ACC112 (cell line): ENCODE measurements at regions not wholly inside any gene's neighbourhood (a gene's known extent, or its start where the extent isn't known, plus 50 kb on each side); places are given as distances from the start of the nearest gene placed in this dataset.

Experiments used
- H2AFZ ChIP-seq: fragments of 200-600 bp; sonication (generic); one replicate; pipeline ENCODE4 v1.6.0; 2017; ENCODE audit warnings: antibody characterized with exemption, low read length; ENCODE audit not compliant: unreplicated experiment
- H3K27ac ChIP-seq: fragments of 200-600 bp; sonication (generic); 2 replicates; pipeline ENCODE4 v1.5.1; 2014; ENCODE audit warnings: low read depth, mild to moderate bottlenecking, antibody characterized with exemption, low read length, moderate library complexity
- H3K27me3 ChIP-seq: fragments of 200-600 bp; sonication (generic); 2 replicates; pipeline ENCODE4 v1.6.1; 2014; ENCODE audit warnings: mild to moderate bottlenecking, antibody characterized with exemption, low read length, moderate library complexity, mixed read lengths; ENCODE audit not compliant: insufficient read depth
- H3K36me3 ChIP-seq: fragments of 200-600 bp; sonication (generic); 2 replicates; pipeline ENCODE4 v1.6.1; 2016; ENCODE audit warnings: mild to moderate bottlenecking, antibody characterized with exemption, low read length, moderate library complexity, mixed read lengths; ENCODE audit not compliant: insufficient read depth
- H3K4me1 ChIP-seq: fragments of 200-600 bp; sonication (generic); one replicate; pipeline ENCODE4 v1.6.1; 2016; ENCODE audit warnings: low read length, mixed read lengths; ENCODE audit not compliant: insufficient read depth, unreplicated experiment, control insufficient read depth
- H3K4me3 ChIP-seq: fragments of 200-600 bp; sonication (generic); 2 replicates; pipeline ENCODE4 v1.5.1; 2014; ENCODE audit warnings: mild to moderate bottlenecking, low read depth, low read length
- H3K79me2 ChIP-seq: fragments of 200-600 bp; sonication (generic); one replicate; pipeline ENCODE4 v1.6.0; 2016; ENCODE audit warnings: low read length; ENCODE audit not compliant: control insufficient read depth, unreplicated experiment, insufficient read depth

- Histone ChIP-seq H3K36me3 (no peaks in the 10 kb centered on the region), H3K27ac (no peak overlapping the region), H3K79me2 (no peaks in the 10 kb centered on the region), H2AFZ (no peak overlapping the region), H3K4me1 (no peaks in the 10 kb centered on the region), H3K4me3 (no peak overlapping the region), H3K27me3 (peaks cover 40% of the 10 kb centered on the region)
These were observed 65.7 kb downstream of the UNC5CL start for GRCh38 chr6:40973304-40973703.

GRCh38 chr6:40972814-40973213 is 66.2 kb downstream of the UNC5CL start:
- Histone ChIP-seq H3K27me3 (peaks cover 40% of the 10 kb centered on the region), H3K4me3 (no peak overlapping the region), H3K4me1 (no peaks in the 10 kb centered on the region), H3K27ac (no peak overlapping the region), H3K36me3 (no peaks in the 10 kb centered on the region), H3K79me2 (no peaks in the 10 kb centered on the region), H2AFZ (no peak overlapping the region)

- no peak overlapping the region for H3K4me3 ChIP-seq
- no peak overlapping the region for H3K27ac ChIP-seq
- H3K36me3 ChIP-seq = no peaks in the 10 kb centered on the region
- H3K27me3 ChIP-seq = peaks cover 34% of the 10 kb centered on the region
- no peaks in the 10 kb centered on the region for H3K4me1 ChIP-seq
- no peaks in the 10 kb centered on the region for H3K79me2 ChIP-seq
- no peak overlapping the region for H2AFZ ChIP-seq
These were observed 66.8 kb downstream of the UNC5CL start for GRCh38 chr6:40972190-40972589.

GRCh38 chr6:40968620-40969164 is 70.3 kb downstream of the UNC5CL start:
- Histone ChIP-seq H2AFZ (no peak overlapping the region), H3K4me3 (no peak overlapping the region), H3K4me1 (no peaks in the 10 kb centered on the region), H3K27ac (no peak overlapping the region), H3K36me3 (no peaks in the 10 kb centered on the region), H3K79me2 (no peaks in the 10 kb centered on the region), H3K27me3 (peaks cover 22% of the 10 kb centered on the region)

- Histone ChIP-seq H3K79me2 (no peaks in the 10 kb centered on the region), H3K36me3 (no peaks in the 10 kb centered on the region), H3K4me3 (no peak overlapping the region), H2AFZ (no peak overlapping the region), H3K4me1 (peaks cover 7% of the 10 kb centered on the region), H3K27me3 (peaks cover 15% of the 10 kb centered on the region), H3K27ac (no peak overlapping the region)
These were observed 72.2 kb downstream of the UNC5CL start for GRCh38 chr6:40966860-40967259.

GRCh38 chr6:40965046-40965445 is 74.0 kb downstream of the UNC5CL start:
- Histone ChIP-seq H3K4me1 (peaks cover 7% of the 10 kb centered on the region), H3K79me2 (no peaks in the 10 kb centered on the region), H3K4me3 (no peak overlapping the region), H2AFZ (no peak overlapping the region), H3K27me3 (peaks cover 8% of the 10 kb centered on the region), H3K36me3 (no peaks in the 10 kb centered on the region), H3K27ac (no peak overlapping the region)

- Histone ChIP-seq H3K36me3 (no peaks in the 10 kb centered on the region), H2AFZ (no peak overlapping the region), H3K4me3 (no peak overlapping the region), H3K4me1 (peaks cover 14% of the 10 kb centered on the region), H3K79me2 (no peaks in the 10 kb centered on the region), H3K27me3 (peaks cover 3% of the 10 kb centered on the region; the same call in 1 of the 2 replicates), H3K27ac (no peak overlapping the region)
These were observed 76.0 kb downstream of the UNC5CL start for GRCh38 chr6:40963019-40963418.

GRCh38 chr6:40962241-40962640 is 76.8 kb downstream of the UNC5CL start:
- no peaks in the 10 kb centered on the region for H3K36me3 ChIP-seq
- H3K27ac ChIP-seq = peak overlapping the region; percentile 6; the same call in 1 of the 2 replicates
- H3K27me3 ChIP-seq = 0 out of 2 replicates have a peak, but pooled peaks cover 3% of the 10 kb centered on the region
- no peak overlapping the region for H2AFZ ChIP-seq
- no peaks in the 10 kb centered on the region for H3K79me2 ChIP-seq
- H3K4me1 ChIP-seq = peaks cover 16% of the 10 kb centered on the region
- H3K4me3 ChIP-seq = no peak overlapping the region

GRCh38 chr6:40961831-40962230 is 77.2 kb downstream of the UNC5CL start:
- no peak overlapping the region for H3K4me3 ChIP-seq
- no peak overlapping the region for H2AFZ ChIP-seq
- 0 out of 2 replicates have a peak, but pooled peaks cover 3% of the 10 kb centered on the region for H3K27me3 ChIP-seq
- H3K27ac ChIP-seq = peak overlapping the region; percentile 6; the same call in 1 of the 2 replicates
- H3K4me1 ChIP-seq = peaks cover 16% of the 10 kb centered on the region
- H3K79me2 ChIP-seq = no peaks in the 10 kb centered on the region
- H3K36me3 ChIP-seq = no peaks in the 10 kb centered on the region

- Histone ChIP-seq H3K4me3 (no peak overlapping the region), H2AFZ (no peak overlapping the region), H3K27ac (no peak overlapping the region), H3K36me3 (no peaks in the 10 kb centered on the region), H3K4me1 (peaks cover 16% of the 10 kb centered on the region), H3K79me2 (no peaks in the 10 kb centered on the region), H3K27me3 (0 out of 2 replicates have a peak, but pooled peaks cover 3% of the 10 kb centered on the region)
These were observed 78.1 kb downstream of the UNC5CL start for GRCh38 chr6:40960742-40961430.

GRCh38 chr6:40959781-40960327 is 79.2 kb downstream of the UNC5CL start:
- Histone ChIP-seq H3K4me3 (no peak overlapping the region), H3K27me3 (0 out of 2 replicates have a peak, but pooled peaks cover 3% of the 10 kb centered on the region), H3K27ac (no peak overlapping the region), H3K4me1 (peaks cover 16% of the 10 kb centered on the region), H2AFZ (no peak overlapping the region), H3K79me2 (no peaks in the 10 kb centered on the region), H3K36me3 (no peaks in the 10 kb centered on the region)
